ENCODE measurements at regions not wholly inside any gene's neighbourhood (a gene's known extent, or its start where the extent isn't known, plus 50 kb on each side); places are given as distances from the start of the nearest gene placed in this dataset.

GRCh38 chr5:54722846-54723433 lies 205.4 kb downstream of the SNX18 start:
- Histone ChIP-seq H3F3A (replicated peaks; ENCODE audit: low read depth) (no peaks in the 10 kb centered on the region), H3K79me2 (replicated peaks; ENCODE audit: insufficient read depth) (no peaks in the 10 kb centered on the region), H3K36me3 (ENCODE audit: insufficient read depth) (no peaks in the 10 kb centered on the region), H4K20me1 (replicated peaks; ENCODE audit: insufficient read depth) (no peaks in the 10 kb centered on the region), H2AFZ (no peak overlapping the region), H3K4me1 (ENCODE audit: insufficient read depth) (peaks cover 6% of the 10 kb centered on the region; the same call in 1 of the 2 replicates), H3K4me2 (no peak overlapping the region), H3K27me3 (ENCODE audit: insufficient read depth) (no peaks in the 10 kb centered on the region), H3K9me2 (ENCODE audit: insufficient read depth) (peaks cover 19% of the 10 kb centered on the region; the same call in 1 of the 2 replicates), H3K4me3 (no peak overlapping the region), H3K27ac (ENCODE audit: low read depth) (no peak overlapping the region)
- DNase-seq (ENCODE audit: low spot score) (no peak), ATAC-seq (no peak)
- no peak for TF ChIP-seq CREB1 (CRISPR knock-in tag; IDR thresholded peaks at IDR 0.05; ENCODE audit: low read depth)
- no peak for TF ChIP-seq ETS1 (IDR thresholded peaks at IDR 0.05)
- no peak for TF ChIP-seq JUNB (IDR thresholded peaks at IDR 0.05; ENCODE audit: unreplicated experiment)
- no peak for TF ChIP-seq EZH2phosphoT487 (IDR thresholded peaks at IDR 0.05; ENCODE audit: unreplicated experiment)
- TF ChIP-seq EZH2 (IDR thresholded peaks at IDR 0.05; ENCODE audit: low read depth, unreplicated experiment) = no peak
- TF ChIP-seq ZNF114 (CRISPR knock-in tag; IDR thresholded peaks at IDR 0.05) = no peak
- TF ChIP-seq ZNF462 (CRISPR knock-in tag; IDR thresholded peaks at IDR 0.05) = no peak
- TF ChIP-seq NANOG (IDR thresholded peaks at IDR 0.05; ENCODE audit: borderline replicate concordance) = no peak
- TF ChIP-seq ZNF331 (CRISPR knock-in tag; IDR thresholded peaks at IDR 0.05; ENCODE audit: low read depth) = no peak
- TF ChIP-seq CTCF (conservative IDR thresholded peaks at IDR 0.05; ENCODE audit: low read depth in 2 of 2) = no peak
- TF ChIP-seq POLR2AphosphoS5 (IDR thresholded peaks at IDR 0.05; ENCODE audit: low read depth) = no peak
- TF ChIP-seq REST (IDR thresholded peaks at IDR 0.05; ENCODE audit: unreplicated experiment) = no peak
- TF ChIP-seq STAT1 (IDR thresholded peaks at IDR 0.05; ENCODE audit: unreplicated experiment) = no peak
- no peak overlapping the region for H3K27ac Mint-ChIP-seq
- H3K4me1 Mint-ChIP-seq = peaks cover 7% of the 10 kb centered on the region
- no peaks in the 10 kb centered on the region for H3K9me3 Mint-ChIP-seq
- no peaks in the 10 kb centered on the region for H3K36me3 Mint-ChIP-seq (ENCODE audit: low read depth)
- no peak overlapping the region for H3K4me3 Mint-ChIP-seq
- H3K27me3 Mint-ChIP-seq (ENCODE audit: insufficient read depth, low read depth, poor library complexity) = no peaks in the 10 kb centered on the region

Measured in GM23338 (cell line).